Lower leg skin (tissue), 4 donors: ENCODE measurements at regions not wholly inside any gene's neighbourhood (a gene's known extent, or its start where the extent isn't known, plus 50 kb on each side); places are given as distances from the start of the nearest gene placed in this dataset.
"Not testable (repeated sequence)": the region's sequence is repeated elsewhere in the genome, so short reads cannot be mapped to it uniquely, and the experiment has no call there.

Experiments used
- DNase-seq, 2 donors: peaks; one replicate each; pipeline ENCODE4 v3.0.0-alpha.2; 2019; ENCODE audit warnings: low spot score in 2 of 2
- H3K4me3 ChIP-seq: fragments of 200-600 bp; sonication (generic); 2 replicates; pipeline ENCODE4 v1.5.1; 2017; ENCODE audit warnings: mild to moderate bottlenecking, low read depth; ENCODE audit not compliant: poor library complexity, severe bottlenecking
- CTCF ChIP-seq, 3 donors: fragments of 450-650 bp; IDR thresholded peaks; one replicate each; pipeline ENCODE4 v1.5.1; 2016; ENCODE audit warnings: antibody characterized with exemption in 3 of 3, mild to moderate bottlenecking in 3 of 3, moderate library complexity in 2 of 3
- POLR2A ChIP-seq, 2 donors: fragments of 450-650 bp; IDR thresholded peaks; one replicate each; pipeline ENCODE4 v1.6.1; 2016 to 2017; ENCODE audit warnings: antibody characterized with exemption in 2 of 2, mild to moderate bottlenecking in 1 of 2, moderate library complexity in 1 of 2
- WGBS, 2 donors: methylation state at CpG; one replicate each; pipeline ENCODE4 v1.1.5; 2018; 5-methylcytosine and 5-hydroxymethylcytosine counted together
- intact Hi-C: fragments of 100-400 bp; cut with DNase I; formaldehyde crosslinking; loops from one replicate; pipeline ENCODE4 v1.15.0; 2023; ENCODE audit warnings: low total_unique reads

DNA sequence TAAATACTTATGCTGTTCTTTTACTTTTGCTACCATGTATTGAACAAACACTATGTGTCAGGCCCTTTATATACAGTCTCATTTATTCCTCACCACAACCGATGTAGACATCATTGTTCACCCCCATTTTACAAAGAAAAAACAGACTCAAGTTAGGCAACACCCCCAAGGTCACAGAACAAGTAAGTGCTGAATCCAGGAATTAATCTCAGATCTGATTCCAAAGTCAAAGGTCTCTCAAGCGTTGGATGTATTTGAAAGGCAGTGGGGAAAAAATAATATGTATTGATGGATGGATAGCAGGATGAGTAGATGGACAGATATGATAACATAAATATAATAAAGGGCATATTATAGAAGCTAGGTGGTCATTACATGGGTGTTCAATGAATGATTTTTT, 85.1 kb upstream of the VLDLR start:
- WGBS, 2 donors: 80 to 87% methylated on average over 2 of the region's 2 CpGs
- intact Hi-C loops: no loop called here
- no peak overlapping the region for H3K4me3 ChIP-seq
- TF ChIP-seq CTCF (IDR thresholded peaks at IDR 0.05) (no peak), POLR2A (IDR thresholded peaks at IDR 0.05) (no peak)
- no peak for DNase-seq

DNA sequence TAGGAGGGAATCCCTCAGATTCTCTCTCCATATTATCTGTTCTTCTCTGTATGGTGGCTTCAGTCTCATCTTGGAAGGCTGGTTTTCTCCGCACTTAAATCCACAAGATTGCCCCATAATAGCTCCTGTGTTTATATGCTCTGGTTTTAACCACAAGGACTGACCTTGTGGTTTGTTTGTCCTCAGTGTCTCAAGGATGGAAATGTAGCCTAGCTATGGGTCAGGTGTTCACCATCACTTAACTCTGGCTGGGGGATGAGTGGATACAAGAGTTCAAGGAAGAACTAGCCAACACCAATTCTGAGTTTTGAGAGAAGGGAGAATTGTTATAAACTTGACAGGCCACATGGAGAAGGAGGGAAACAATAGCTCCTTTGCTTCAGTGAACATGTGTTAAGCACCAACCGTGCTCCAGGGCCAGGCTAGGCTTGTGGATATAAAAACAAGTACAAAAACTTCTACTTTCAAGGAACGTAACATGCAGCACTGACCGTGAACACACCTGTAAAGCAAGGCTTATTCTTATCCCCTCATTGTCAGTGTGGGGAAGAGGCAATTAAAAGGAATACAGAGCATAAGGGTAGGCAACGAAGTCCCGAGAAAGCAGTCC, 75.6 kb upstream of the VLDLR start:
- 82 to 83% methylated on average over 6 of the region's 6 CpGs for WGBS, 2 donors
- no peak overlapping the region for H3K4me3 ChIP-seq
- no peak for TF ChIP-seq POLR2A (IDR thresholded peaks at IDR 0.05)
- no peak for TF ChIP-seq CTCF (IDR thresholded peaks at IDR 0.05)

DNA sequence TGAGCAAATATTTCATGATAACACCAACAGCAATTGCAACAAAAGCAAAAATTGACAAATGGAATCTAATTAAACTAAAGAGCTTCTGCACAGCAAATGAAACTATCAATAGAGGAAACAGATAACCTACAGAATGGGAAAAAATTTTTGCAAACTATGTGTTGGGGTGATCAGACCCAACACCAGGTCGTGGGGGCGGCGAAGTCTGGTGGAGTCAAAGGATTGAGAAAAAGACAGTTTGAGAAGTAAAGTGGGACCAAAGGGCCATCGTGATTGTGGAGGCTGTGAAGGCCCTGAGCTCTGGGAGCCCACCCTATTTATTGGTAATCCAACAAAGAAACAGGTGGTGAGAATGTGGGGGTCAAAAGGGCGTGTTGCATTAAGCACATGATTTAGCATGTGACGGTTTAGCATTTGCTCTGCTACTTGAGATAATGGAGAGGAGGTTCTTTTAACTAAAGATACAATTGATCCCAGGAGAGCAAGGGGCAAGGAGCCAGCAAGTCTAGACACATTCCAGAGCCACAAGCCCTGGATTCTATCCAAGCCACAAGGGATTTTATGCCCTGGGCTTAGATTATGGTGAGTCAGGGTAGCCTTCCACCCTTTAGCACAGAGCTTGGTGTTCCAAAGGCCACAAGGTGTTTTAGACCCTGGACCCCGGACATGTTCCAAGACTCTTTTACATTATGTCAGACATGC, 65.5 kb upstream of the VLDLR start:
- DNase-seq, H3K4me3 ChIP-seq, intact Hi-C loops: not testable (repeated sequence)
- 83 to 91% methylated on average over 7 of the region's 7 CpGs for WGBS, 2 donors

More for the DNA sequence above, 75.6 kb upstream of the VLDLR start:
- intact Hi-C loops: no loop called here
- DNase-seq: no peak

GRCh38 chr9:2557693-2558092, 63.9 kb upstream of the VLDLR start:
- 90 to 94% methylated on average over 1 of the region's 1 CpG for WGBS, 2 donors
- DNase-seq: no peak
- intact Hi-C loops: no loop called here

DNA sequence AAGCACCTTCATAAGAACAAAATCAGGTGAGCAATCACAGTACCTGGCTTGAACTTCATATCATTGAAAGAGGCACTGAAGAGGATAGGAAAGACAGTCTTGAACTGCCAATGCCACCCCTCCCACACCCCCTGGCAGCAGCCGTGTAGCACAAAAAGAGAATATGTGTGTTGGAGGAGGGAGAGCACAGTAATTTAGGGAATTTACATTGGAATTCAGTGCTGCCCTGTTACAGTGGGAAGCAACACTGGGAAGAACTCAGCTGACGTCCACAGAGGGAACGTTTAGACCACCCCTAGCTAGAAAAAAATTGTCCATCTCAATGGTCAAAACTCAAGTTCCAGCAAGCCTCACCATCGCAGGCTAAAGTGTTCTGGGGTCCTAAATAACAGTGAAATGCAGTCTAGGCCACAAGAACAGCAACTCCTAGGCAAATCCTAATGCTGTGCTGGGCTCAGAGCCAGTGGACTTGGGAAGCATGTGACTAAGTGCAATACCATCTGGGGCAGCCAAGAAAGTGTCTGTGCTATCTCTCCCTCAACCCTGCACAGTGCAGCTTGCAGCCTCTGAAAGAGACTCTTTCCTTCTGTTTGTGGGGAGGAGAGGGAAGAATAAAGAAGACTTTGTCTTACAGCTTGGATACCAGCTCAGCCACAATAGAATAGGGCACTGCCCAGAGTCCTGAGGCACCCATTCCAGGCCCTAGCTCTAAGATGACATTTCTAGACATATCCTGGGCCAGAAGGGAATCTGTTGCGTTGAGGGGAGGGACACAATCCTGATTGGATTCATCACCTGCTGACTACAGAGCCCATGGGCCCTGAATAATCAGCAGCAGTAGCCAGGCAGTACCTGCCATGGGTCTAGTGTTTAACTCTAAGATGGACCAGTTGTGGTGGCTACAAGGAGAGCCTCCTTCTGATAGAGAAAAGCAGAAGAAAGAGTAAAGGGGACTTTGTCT, 62.1 kb upstream of the VLDLR start:
- peak in 1 of 2 donors; percentile 48 for DNase-seq
- intact Hi-C loops: no loop called here
- WGBS, 2 donors: 44 to 62% methylated on average over 5 of the region's 5 CpGs
- no peak for TF ChIP-seq POLR2A (IDR thresholded peaks at IDR 0.05)
- no peak for TF ChIP-seq CTCF (IDR thresholded peaks at IDR 0.05)
- H3K4me3 ChIP-seq: no peak overlapping the region

More at GRCh38 chr9:2557693-2558092, 63.9 kb upstream of the VLDLR start:
- TF ChIP-seq CTCF (IDR thresholded peaks at IDR 0.05) (no peak), POLR2A (IDR thresholded peaks at IDR 0.05) (no peak)
- H3K4me3 ChIP-seq: no peak overlapping the region

DNA sequence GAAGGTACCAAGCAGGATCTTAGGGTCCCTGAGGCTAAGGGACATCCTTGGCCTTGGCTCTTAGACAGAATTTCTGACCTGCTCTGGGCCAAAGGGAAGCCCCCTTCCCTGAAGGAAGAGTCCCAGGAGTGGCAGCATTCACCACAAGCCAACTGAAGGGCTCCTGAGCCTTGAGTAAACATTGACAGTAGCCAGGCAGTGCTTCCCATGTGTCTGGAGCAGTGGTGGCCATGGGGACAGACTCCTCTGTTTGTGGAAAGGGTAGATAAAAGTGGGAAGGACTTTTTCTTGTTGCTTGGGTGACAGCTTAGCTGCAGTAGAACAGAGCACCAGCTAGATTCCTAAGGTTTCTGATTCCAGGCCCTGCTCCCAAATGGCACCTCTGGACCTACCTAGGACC, 61.4 kb upstream of the VLDLR start:
- TF ChIP-seq CTCF (IDR thresholded peaks at IDR 0.05) (no peak), POLR2A (IDR thresholded peaks at IDR 0.05) (no peak)
- intact Hi-C loops: no loop called here
- no peak overlapping the region for H3K4me3 ChIP-seq
- DNase-seq: no peak
